Esophagus mucosa (tissue), 1 donor: ENCODE measurements at regions not wholly inside any gene's neighbourhood (a gene's known extent, or its start where the extent isn't known, plus 50 kb on each side); places are given as distances from the start of the nearest gene placed in this dataset.

ENCODE experiments used
- ATAC-seq: fragments of 200-7000 bp; cut with Tn5 transposase; one replicate; pipeline ENCODE4 v1.9.1; 2020
- donor health status: DM: yes; HTN: yes; CAD: no.

DNA sequence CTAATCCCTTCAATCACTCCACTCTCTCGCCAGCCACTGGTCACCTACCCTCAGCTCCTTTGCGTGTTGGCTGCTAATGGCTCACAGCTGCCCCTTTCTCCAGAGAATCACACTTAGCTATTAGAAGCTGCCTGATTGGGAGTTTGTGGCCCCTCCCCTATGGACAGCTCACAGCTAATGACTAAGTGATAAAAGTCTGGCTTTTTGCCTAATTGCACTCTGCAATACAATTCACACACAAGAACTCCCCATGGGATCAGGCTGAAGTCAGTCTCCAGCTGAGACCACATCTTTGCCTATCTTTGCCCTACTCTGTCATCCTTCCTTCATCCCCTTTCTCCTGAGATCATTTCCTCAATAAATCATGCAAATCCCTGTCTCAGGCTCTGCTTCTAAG is 701.9 kb upstream of the RAB6C start:
- ATAC-seq, result no peak

GRCh38 chr2:129281791-129282530 is 697.5 kb upstream of the RAB6C start:
- ATAC-seq, result no peak

DNA sequence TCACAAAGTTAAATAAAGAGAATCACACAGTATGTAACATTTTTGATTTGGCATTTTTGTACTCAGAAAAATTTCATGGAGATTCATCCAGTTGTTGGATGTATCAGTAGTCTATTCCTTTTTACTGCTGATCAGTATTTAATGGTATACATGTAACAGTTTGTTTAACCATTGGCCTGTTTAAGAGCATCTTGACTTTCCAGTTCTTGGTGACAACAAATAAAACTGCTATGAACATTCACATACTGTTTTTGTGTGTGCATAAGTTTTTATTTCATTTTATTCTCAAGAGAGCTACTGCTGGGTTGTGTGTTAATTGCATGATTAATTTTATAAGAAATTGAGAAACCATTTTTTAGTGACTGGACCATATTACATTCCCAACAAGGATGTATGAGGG is 694.5 kb upstream of the RAB6C start:
- no peak for ATAC-seq

DNA sequence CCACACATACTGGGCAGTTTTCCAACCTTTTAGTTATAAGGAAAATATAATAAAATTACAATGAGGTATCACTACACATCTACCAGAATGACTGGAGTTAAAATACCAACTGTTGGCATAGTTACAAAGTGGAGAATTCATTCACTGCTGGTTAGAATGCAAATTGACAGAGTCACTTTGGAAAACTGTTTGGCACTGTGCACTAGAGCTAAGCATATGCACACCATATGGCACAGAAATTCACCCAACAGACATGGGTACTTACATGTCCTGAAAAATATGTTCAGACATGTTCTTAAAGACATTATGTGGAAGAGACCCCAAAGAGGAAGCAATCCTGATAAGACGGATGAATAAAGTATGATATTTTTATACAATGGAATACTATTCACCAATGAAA is 686.1 kb upstream of the RAB6C start:
- no peak for ATAC-seq

DNA sequence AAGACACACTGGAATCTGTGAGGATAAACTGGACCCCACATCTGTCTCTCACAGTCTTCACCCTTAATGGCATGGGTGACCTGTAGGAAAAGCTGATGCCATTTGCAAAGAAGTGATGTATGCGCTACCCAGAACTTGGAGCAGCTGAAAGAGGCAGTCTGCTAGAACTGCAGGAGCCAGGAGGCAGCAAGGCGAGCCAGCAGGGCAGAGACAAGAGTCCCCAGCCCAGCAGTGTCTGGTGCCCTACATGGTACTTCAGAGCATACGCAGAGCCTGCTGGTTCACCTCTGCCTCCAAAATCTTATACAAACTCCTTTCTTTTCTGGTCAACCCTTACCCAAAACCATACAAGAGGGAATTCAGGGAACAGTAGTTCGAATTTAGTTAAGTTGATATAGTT is 683.1 kb upstream of the RAB6C start:
- ATAC-seq, result no peak

DNA sequence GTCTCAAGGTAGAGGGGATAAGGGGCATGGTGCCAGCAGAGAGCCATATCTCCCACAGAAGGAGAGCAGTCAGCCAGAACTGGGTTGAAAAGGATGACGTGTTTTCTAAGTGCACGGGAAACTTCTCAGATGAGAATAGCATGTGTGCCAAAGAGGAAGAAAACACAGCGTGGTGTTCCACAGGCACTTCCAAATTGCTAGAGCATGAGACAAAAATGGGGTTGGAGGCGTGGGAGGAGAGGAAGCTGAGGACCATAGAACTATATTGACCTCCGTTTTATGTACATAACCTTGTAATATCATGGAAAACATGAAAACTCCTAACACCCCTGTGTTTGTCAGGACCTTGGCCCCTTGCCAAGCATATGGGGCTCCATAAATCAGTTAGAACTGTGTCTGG is 682.7 kb upstream of the RAB6C start:
- no peak for ATAC-seq

GRCh38 chr2:129297430-129297829 is 682.0 kb upstream of the RAB6C start:
- ATAC-seq, result no peak

- no peak for ATAC-seq
Observed at GRCh38 chr2:129299338-129299737, 680.1 kb upstream of the RAB6C start.

- no peak for ATAC-seq
Observed at GRCh38 chr2:129299756-129300155, 679.7 kb upstream of the RAB6C start.

- no peak for ATAC-seq
Observed at GRCh38 chr2:129300456-129300855, 679.0 kb upstream of the RAB6C start.

DNA sequence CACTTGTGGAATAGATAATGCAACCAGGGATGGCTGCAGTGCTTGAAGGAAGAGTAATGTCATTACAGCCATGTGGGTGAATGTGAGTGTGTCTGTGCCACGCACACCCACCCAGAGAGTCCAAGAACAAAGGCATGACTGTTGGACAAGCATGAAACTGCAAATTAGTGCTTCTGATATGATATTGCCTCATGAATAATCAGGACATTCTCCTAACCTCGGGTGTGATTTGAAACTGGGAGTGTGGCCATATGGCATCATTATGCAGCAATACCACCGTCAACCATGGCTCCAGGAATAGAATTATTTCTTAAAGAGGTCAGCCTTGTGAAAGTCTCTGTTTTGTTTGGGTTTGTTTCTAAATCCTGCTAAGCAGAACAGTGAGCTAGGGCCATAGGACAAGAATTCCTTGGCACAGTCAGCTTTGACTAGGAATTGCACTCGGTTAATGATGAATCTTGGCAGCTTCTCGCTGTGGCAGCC is 678.0 kb upstream of the RAB6C start:
- no peak for ATAC-seq

DNA sequence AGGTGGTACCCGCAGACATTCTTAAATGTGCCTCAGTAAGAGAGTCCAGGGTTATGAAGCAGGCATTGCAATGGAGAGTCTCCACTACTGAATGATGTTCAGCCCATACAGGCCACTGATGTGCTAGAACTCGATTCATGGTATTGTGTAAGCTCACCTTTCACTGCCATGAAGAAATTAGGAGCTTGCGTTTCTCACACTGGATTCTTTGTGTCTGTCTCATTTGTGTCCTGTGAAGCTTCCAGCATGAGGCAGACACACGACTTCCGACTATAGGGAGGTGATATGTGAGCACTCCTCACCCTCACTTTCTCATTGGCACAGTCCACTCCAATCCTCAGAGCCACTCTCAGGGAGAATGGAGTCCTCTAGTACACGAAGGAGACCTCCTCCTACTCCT is 677.4 kb upstream of the RAB6C start:
- no peak for ATAC-seq

DNA sequence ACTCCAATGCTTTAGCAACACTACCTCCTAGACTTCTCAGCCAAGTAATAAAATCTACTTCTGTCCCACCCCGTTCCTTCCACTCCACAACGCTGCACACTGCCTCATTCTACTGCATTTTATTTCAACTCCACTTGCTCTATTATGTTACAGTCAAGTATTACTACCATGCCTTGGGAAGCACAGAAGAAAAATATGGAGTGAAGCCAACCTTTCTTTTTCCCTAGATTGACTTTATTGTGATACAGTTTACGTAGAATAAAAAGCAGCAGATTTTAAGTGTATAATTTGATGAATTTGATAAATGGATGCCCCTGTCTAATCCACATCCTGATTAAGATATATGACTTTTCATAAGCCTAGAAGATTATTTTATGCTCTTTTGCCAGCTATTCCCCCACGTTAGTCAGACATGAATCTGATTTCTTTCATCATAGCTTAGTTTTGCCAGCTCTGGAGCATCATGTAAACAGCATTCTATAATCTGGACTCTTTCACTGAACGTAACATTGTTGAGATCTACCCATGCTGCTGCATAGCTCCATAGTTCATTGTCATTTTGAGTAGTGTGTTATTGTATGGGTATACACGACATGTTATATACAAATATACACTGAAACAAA is 676.8 kb upstream of the RAB6C start:
- ATAC-seq, result no peak

DNA sequence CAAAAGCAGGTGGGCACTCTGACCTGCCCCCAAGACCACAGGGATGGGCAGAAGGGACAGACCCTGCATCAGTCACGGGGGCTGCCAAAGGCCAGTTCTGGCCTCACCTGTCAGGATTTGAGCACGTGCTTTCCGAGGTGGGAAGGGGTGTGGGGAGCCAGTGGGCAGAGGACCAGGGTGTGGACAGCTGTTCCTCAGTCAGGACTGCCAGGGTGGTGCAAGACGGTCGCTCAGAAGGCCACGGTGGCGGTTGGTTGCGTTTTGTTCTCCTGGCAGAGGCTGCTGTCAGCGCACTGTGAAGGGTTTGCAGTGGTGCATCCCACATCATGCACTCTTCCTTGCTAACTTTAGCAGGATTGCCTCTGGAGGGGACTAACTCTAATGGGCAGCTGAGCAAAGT is 665.3 kb upstream of the RAB6C start:
- no peak for ATAC-seq

GRCh38 chr2:129318581-129319421 is 660.7 kb upstream of the RAB6C start:
- ATAC-seq, result no peak

- ATAC-seq, result no peak
Observed at GRCh38 chr2:129319422-129319717, 660.1 kb upstream of the RAB6C start.

DNA sequence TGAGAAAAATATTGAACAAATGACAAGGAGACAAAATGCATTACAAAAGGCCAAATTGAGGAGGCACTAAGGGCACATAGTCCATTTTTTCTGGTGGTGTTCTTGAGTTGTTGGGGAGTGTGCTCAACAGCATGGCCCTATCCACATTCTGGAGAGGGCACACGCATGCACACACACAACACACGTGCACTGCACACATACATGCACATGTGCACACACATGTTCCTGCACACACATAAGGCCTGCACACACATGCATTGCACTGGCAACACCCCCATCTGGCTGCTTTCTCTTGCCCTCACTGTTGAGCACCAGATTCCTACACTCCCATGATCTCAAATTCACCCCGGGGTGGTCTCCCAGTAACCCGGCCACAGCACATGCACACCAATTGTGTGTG is 659.2 kb upstream of the RAB6C start:
- ATAC-seq, result no peak

DNA sequence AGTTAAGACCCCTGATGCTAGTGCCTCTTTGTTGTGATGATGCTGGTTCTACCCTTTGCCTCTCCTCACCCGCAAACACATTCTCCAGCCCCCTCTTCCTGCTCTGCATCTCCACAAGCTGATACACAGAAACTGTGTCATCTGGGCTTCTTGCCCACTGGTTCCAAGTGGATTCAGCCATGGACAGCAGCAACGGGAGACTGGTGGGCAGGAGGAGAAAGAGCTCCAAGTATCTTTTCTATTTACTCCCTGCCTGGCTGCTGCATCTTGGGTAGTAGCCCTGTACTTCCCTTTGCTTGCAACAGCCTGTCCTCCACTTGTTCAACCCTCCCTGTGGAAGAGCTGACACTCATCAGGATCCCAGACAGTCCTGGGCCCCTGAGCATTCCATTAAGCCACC is 655.1 kb upstream of the RAB6C start:
- no peak for ATAC-seq

DNA sequence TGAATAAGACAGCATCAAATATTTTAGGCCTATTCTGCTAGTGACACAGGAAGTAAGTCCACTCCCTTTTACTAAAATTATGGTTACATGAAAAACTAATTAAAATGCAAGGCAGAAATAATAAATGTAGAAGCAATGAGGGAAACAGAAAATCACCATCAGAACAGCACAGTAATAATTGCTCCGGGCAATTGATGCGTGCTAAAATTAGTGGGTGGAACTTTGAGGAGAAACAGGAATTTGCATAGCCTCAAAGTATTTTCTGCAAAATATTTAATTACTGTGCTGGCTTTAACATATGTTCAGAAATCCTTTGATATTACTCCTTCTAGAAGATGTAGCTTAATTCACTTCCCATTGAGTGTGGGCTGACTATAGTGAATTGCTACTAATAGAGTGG is 654.3 kb upstream of the RAB6C start:
- no peak for ATAC-seq

DNA sequence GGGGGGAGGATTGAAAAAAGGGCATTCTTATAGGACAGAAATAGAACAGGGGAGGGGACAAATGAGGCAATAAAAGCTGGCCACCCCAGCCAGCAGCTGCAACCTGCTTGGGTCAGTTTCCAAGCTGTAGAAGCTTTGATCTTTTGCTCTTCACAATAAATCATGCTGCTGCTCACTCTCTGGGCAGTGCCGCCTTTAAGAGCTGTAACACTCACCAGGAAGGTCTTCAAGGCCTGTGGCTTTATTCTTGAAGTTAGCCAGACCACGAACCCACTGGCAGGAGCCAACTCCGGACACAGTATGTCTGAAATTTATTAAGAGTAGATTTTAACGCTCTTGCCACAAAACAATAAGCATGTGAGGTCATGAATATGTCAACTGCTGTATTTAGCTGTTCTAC is 649.9 kb upstream of the RAB6C start:
- ATAC-seq, result no peak

GRCh38 chr2:129330504-129330903 is 649.0 kb upstream of the RAB6C start:
- ATAC-seq, result no peak

DNA sequence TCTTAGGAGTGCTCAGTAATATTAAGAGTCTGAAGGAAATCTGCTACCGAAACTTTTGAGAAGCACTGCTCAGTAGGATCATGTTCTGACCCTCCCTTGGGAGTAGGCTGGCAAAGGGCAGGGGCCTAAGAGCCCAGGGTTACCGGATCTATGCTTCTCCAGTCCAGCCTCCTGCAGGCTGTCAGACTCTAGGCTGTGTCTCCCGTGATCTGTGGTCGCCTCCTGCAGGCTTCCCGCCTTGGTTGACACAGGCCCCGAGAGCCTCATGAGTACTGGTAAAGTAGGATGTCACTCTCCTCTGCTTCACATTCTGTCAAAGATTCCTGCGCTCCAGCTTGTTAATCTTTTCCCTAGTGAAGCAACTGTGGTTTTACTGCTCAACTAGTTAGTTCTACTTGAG is 647.8 kb upstream of the RAB6C start:
- ATAC-seq, result no peak

- ATAC-seq, result no peak
Observed at GRCh38 chr2:129334128-129334527, 645.3 kb upstream of the RAB6C start.
